Keratinocyte (primary cell): ENCODE measurements at regions not wholly inside any gene's neighbourhood (a gene's known extent, or its start where the extent isn't known, plus 50 kb on each side); places are given as distances from the start of the nearest gene placed in this dataset.

Source experiments
- DNase-seq: peaks from one replicate; pipeline ENCODE4 v3.0.0-alpha.2; 2011; ENCODE audit warnings: low read depth, missing footprints, low spot score
- FAIRE-seq: peaks from 2 replicates; lab custom pipeline; 2011; peaks lifted over from hg19 to GRCh38; lab: Jason Lieb, UNC
- H2AFZ ChIP-seq: 2 replicates; pipeline ENCODE4 v1.6.0; 2012; ENCODE audit warnings: low read length, control low read depth, inconsistent platforms; ENCODE audit not compliant: control insufficient read depth
- H3K27ac ChIP-seq: 2 replicates; pipeline ENCODE4 v1.5.1; 2011; ENCODE audit warnings: low read length; ENCODE audit not compliant: control insufficient read depth, insufficient read depth
- H3K27me3 ChIP-seq: 3 replicates; pipeline ENCODE4 v1.6.0; 2011; ENCODE audit warnings: low read length; ENCODE audit not compliant: control insufficient read depth, insufficient read depth; ENCODE audit errors: extremely low read depth
- H3K36me3 ChIP-seq, 2 experiments: 2 replicates in 1 of 2; 3 replicates in 1 of 2; pipeline ENCODE4 v1.5.1; 2011; ENCODE audit warnings: low read length in 2 of 2, mild to moderate bottlenecking in 1 of 2; ENCODE audit not compliant: control insufficient read depth in 2 of 2, insufficient read depth in 2 of 2; ENCODE audit errors: extremely low read depth in 1 of 2
- H3K4me1 ChIP-seq: 3 replicates; pipeline ENCODE4 v1.5.1; 2011; ENCODE audit warnings: low read length; ENCODE audit not compliant: control insufficient read depth, insufficient read depth; ENCODE audit errors: extremely low read depth
- H3K4me2 ChIP-seq: 3 replicates; pipeline ENCODE4 v1.6.0; 2011; ENCODE audit warnings: low read depth, low read length; ENCODE audit not compliant: control insufficient read depth, insufficient read depth; ENCODE audit errors: extremely low read depth
- H3K4me3 ChIP-seq, 3 experiments: fragments of 200-600 bp in 1 of 3; sonication (generic) in 1 of 3; 2 replicates in 2 of 3; 3 replicates in 1 of 3; pipeline ENCODE4 v1.5.1; 2011 to 2016; ENCODE audit warnings: low read length in 3 of 3, mild to moderate bottlenecking in 3 of 3, control low read depth in 2 of 3, inconsistent platforms in 1 of 3, low read depth in 1 of 3, mixed read lengths in 1 of 3, mixed run types in 1 of 3, moderate library complexity in 1 of 3; ENCODE audit not compliant: control insufficient read depth in 2 of 3, insufficient read depth in 2 of 3; ENCODE audit errors: extremely low read depth in 1 of 3
- H3K79me2 ChIP-seq: 2 replicates; pipeline ENCODE4 v1.6.0; 2012; ENCODE audit warnings: low read length; ENCODE audit not compliant: control insufficient read depth, insufficient read depth
- H3K9ac ChIP-seq: 3 replicates; pipeline ENCODE4 v1.6.0; 2011; ENCODE audit warnings: low read length; ENCODE audit not compliant: control insufficient read depth, insufficient read depth; ENCODE audit errors: extremely low read depth
- H3K9me1 ChIP-seq: 3 replicates; pipeline ENCODE4 v1.6.0; 2011; ENCODE audit warnings: low read length; ENCODE audit not compliant: control insufficient read depth, insufficient read depth; ENCODE audit errors: extremely low read depth
- H3K9me3 ChIP-seq: 2 replicates; pipeline ENCODE4 v1.5.1; 2012; ENCODE audit warnings: low read depth, low read length; ENCODE audit not compliant: control insufficient read depth
- H4K20me1 ChIP-seq: 3 replicates; pipeline ENCODE4 v1.6.0; 2011; ENCODE audit warnings: low read length; ENCODE audit not compliant: control insufficient read depth, insufficient read depth; ENCODE audit errors: extremely low read depth
- EZH2 ChIP-seq: IDR thresholded peaks from one replicate; pipeline ENCODE4 v1.6.1; 2012; ENCODE audit warnings: inconsistent platforms, mild to moderate bottlenecking, low read length, moderate library complexity
- dilution Hi-C: fragments of 300-500 bp; cut with MboI; formaldehyde crosslinking; loops from one replicate; pipeline ENCODE4 v1.7.0; 2020; ENCODE audit warnings: low sequenced_read_pairs; ENCODE audit not compliant: extremely low pct_ligation_motif_present
- TF ChIP-seq, protein P1 (sequence below), 3 experiments: IDR thresholded peaks in 1 of 3; conservative IDR thresholded peaks in 1 of 3; optimal IDR thresholded peaks in 1 of 3; 2 replicates in 2 of 3; 3 replicates in 1 of 3; pipeline versions ENCODE3 to v1.5.1; 2011; ENCODE audit warnings: low read length in 3 of 3, mild to moderate bottlenecking in 3 of 3, moderate library complexity in 2 of 3, control low read depth in 1 of 3, inconsistent platforms in 1 of 3; ENCODE audit not compliant: insufficient read depth in 2 of 3; ENCODE audit errors: extremely low read depth in 1 of 3

DNA sequence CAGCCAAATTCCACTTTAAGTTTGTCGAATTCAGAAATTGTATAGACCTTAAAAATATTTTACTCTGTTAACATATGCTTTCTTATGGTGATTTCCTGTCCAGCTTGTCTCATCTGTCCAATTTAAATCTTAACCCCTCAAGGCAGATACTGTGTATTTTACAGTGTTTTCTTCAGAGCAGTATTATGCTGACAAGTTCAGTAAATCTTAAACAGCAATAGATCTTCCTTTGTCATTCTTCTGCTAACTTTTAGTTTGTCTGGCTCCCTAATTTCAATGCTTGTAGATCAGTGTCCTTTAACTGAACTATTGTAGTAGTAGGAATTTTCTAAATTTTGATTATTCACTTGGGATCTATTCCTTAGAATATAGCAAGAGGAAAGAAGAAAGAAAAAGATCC, 52.8 kb upstream of the MEIS1 start:
- H4K20me1 ChIP-seq, result no peaks in the 10 kb centered on the region
- H3K9ac ChIP-seq, result no peak overlapping the region
- no peaks in the 10 kb centered on the region for H3K9me1 ChIP-seq
- H3K4me1 ChIP-seq, result no peaks in the 10 kb centered on the region
- no peaks in the 10 kb centered on the region for H3K9me3 ChIP-seq
- H3K27me3 ChIP-seq, result no peaks in the 10 kb centered on the region
- no peak overlapping the region for H3K27ac ChIP-seq
- DNase-seq (no peak), FAIRE-seq (no peak)
- no peaks in the 10 kb centered on the region for H3K36me3 ChIP-seq
- TF ChIP-seq EZH2, result no peak
- TF ChIP-seq, protein P1, sequence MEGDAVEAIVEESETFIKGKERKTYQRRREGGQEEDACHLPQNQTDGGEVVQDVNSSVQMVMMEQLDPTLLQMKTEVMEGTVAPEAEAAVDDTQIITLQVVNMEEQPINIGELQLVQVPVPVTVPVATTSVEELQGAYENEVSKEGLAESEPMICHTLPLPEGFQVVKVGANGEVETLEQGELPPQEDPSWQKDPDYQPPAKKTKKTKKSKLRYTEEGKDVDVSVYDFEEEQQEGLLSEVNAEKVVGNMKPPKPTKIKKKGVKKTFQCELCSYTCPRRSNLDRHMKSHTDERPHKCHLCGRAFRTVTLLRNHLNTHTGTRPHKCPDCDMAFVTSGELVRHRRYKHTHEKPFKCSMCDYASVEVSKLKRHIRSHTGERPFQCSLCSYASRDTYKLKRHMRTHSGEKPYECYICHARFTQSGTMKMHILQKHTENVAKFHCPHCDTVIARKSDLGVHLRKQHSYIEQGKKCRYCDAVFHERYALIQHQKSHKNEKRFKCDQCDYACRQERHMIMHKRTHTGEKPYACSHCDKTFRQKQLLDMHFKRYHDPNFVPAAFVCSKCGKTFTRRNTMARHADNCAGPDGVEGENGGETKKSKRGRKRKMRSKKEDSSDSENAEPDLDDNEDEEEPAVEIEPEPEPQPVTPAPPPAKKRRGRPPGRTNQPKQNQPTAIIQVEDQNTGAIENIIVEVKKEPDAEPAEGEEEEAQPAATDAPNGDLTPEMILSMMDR (optimal IDR thresholded peaks at IDR 0.05 in 1 of 3, IDR thresholded peaks at IDR 0.05 in 1 of 3, conservative IDR thresholded peaks at IDR 0.05 in 1 of 3; ENCODE audit: extremely low read depth in 1 of 3, insufficient read depth in 2 of 3, low read length in 3 of 3), result no peak
- no peak overlapping the region for H3K4me2 ChIP-seq
- dilution Hi-C loops, result no loop called here
- no peaks in the 10 kb centered on the region for H3K79me2 ChIP-seq
- no peak overlapping the region for H3K4me3 ChIP-seq
- H2AFZ ChIP-seq, result no peak overlapping the region

DNA sequence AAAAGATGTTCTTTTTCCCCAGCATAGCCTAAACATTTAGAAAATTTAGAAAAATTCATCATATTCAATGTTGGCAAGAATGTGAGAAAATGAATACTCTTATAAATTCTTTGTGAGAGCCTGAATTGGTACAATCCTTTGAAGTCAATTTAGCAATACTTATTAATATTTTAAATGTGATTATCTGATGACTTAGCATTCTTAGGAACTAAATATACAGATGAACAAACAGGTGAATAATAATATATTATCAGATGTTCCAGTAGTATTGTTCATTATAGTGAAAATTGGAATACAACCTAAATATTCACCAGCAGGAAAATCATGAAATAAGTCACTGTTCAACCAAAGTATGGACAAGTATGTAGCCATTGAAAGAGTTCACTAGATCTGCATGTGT, 55.5 kb upstream of the MEIS1 start:
- no peak for FAIRE-seq

More for the DNA sequence above, 55.5 kb upstream of the MEIS1 start:
- dilution Hi-C loops, result no loop called here
- no peaks in the 10 kb centered on the region for H3K9me3 ChIP-seq
- H3K9me1 ChIP-seq, result no peaks in the 10 kb centered on the region
- no peak overlapping the region for H3K27ac ChIP-seq
- no peak overlapping the region for H3K4me2 ChIP-seq
- no peak for DNase-seq
- TF ChIP-seq EZH2, result no peak
- TF ChIP-seq, protein P1 (optimal IDR thresholded peaks at IDR 0.05 in 1 of 3, IDR thresholded peaks at IDR 0.05 in 1 of 3, conservative IDR thresholded peaks at IDR 0.05 in 1 of 3; ENCODE audit: extremely low read depth in 1 of 3, insufficient read depth in 2 of 3, low read length in 3 of 3), result no peak
- no peaks in the 10 kb centered on the region for H3K36me3 ChIP-seq
- H2AFZ ChIP-seq, result no peak overlapping the region
- no peak overlapping the region for H3K4me3 ChIP-seq
- no peaks in the 10 kb centered on the region for H3K27me3 ChIP-seq
- no peaks in the 10 kb centered on the region for H4K20me1 ChIP-seq
- no peak overlapping the region for H3K9ac ChIP-seq
- no peaks in the 10 kb centered on the region for H3K4me1 ChIP-seq
- H3K79me2 ChIP-seq, result no peaks in the 10 kb centered on the region
